Liver (tissue), 3 donors: ENCODE measurements at regions not wholly inside any gene's neighbourhood (a gene's known extent, or its start where the extent isn't known, plus 50 kb on each side); places are given as distances from the start of the nearest gene placed in this dataset.

ENCODE experiments used
- GABPA ChIP-seq, 2 donors: IDR thresholded peaks in 1 of 2; conservative IDR thresholded peaks in 1 of 2; 2 replicates each; pipeline ENCODE4 v1.6.1; 2016; ENCODE audit warnings: antibody characterized with exemption in 2 of 2, mild to moderate bottlenecking in 1 of 2, moderate library complexity in 1 of 2
- JUND ChIP-seq, 2 donors: IDR thresholded peaks; 2 replicates each; pipeline ENCODE4 v1.6.1; 2016; ENCODE audit warnings: antibody characterized with exemption in 2 of 2
- RXRA ChIP-seq, 2 donors: IDR thresholded peaks; 2 replicates each; pipeline ENCODE4 v1.6.1; 2017 to 2018; ENCODE audit warnings: antibody characterized with exemption in 2 of 2, mild to moderate bottlenecking in 1 of 2
- SP1 ChIP-seq: IDR thresholded peaks from 2 replicates; pipeline ENCODE4 v1.6.1; 2018; ENCODE audit warnings: antibody characterized with exemption, mild to moderate bottlenecking
- TF ChIP-seq, protein P1 (sequence below): fragments of 150-350 bp; IDR thresholded peaks from 2 replicates; pipeline ENCODE4 v1.5.1; 2017; ENCODE audit warnings: improper control_type of control experiment, low read depth, low read length; ENCODE audit not compliant: missing input control
- TF ChIP-seq, protein P2 (sequence below): IDR thresholded peaks from 2 replicates; pipeline ENCODE4 v1.6.1; 2016; ENCODE audit warnings: antibody characterized with exemption, mild to moderate bottlenecking
- donor health status: healthy.
- donor health status: healthy.

DNA sequence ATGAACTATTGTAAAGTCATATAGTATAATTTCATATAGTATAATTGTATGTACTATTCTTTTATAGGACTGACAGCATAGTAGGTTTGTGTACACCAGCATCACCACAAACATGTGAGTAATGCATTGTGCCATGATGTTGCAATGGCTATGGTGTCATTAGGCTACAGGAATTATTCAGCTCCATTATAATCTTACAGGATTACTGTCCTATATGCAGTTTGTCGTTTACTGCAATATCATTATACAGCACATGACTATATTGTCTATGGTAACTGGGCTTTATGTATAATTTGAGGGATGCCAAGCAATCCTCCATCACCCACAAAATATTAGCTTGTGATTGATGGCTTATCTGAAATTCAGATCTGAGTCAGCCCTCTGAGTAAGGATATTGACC lies 54.2 kb upstream of the PBX1 start:
- TF ChIP-seq, protein P1, sequence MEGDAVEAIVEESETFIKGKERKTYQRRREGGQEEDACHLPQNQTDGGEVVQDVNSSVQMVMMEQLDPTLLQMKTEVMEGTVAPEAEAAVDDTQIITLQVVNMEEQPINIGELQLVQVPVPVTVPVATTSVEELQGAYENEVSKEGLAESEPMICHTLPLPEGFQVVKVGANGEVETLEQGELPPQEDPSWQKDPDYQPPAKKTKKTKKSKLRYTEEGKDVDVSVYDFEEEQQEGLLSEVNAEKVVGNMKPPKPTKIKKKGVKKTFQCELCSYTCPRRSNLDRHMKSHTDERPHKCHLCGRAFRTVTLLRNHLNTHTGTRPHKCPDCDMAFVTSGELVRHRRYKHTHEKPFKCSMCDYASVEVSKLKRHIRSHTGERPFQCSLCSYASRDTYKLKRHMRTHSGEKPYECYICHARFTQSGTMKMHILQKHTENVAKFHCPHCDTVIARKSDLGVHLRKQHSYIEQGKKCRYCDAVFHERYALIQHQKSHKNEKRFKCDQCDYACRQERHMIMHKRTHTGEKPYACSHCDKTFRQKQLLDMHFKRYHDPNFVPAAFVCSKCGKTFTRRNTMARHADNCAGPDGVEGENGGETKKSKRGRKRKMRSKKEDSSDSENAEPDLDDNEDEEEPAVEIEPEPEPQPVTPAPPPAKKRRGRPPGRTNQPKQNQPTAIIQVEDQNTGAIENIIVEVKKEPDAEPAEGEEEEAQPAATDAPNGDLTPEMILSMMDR = no peak
- TF ChIP-seq JUND (IDR thresholded peaks at IDR 0.05) (no peak), RXRA (IDR thresholded peaks at IDR 0.05) (no peak), GABPA (IDR thresholded peaks at IDR 0.05 in 1 of 2, conservative IDR thresholded peaks at IDR 0.05 in 1 of 2) (no peak), SP1 (no peak)
- TF ChIP-seq, protein P2, sequence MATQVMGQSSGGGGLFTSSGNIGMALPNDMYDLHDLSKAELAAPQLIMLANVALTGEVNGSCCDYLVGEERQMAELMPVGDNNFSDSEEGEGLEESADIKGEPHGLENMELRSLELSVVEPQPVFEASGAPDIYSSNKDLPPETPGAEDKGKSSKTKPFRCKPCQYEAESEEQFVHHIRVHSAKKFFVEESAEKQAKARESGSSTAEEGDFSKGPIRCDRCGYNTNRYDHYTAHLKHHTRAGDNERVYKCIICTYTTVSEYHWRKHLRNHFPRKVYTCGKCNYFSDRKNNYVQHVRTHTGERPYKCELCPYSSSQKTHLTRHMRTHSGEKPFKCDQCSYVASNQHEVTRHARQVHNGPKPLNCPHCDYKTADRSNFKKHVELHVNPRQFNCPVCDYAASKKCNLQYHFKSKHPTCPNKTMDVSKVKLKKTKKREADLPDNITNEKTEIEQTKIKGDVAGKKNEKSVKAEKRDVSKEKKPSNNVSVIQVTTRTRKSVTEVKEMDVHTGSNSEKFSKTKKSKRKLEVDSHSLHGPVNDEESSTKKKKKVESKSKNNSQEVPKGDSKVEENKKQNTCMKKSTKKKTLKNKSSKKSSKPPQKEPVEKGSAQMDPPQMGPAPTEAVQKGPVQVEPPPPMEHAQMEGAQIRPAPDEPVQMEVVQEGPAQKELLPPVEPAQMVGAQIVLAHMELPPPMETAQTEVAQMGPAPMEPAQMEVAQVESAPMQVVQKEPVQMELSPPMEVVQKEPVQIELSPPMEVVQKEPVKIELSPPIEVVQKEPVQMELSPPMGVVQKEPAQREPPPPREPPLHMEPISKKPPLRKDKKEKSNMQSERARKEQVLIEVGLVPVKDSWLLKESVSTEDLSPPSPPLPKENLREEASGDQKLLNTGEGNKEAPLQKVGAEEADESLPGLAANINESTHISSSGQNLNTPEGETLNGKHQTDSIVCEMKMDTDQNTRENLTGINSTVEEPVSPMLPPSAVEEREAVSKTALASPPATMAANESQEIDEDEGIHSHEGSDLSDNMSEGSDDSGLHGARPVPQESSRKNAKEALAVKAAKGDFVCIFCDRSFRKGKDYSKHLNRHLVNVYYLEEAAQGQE = no peak
